GM19239 (cell line): ENCODE measurements at regions not wholly inside any gene's neighbourhood (a gene's known extent, or its start where the extent isn't known, plus 50 kb on each side); places are given as distances from the start of the nearest gene placed in this dataset.
"Not testable (repeated sequence)": the region's sequence is repeated elsewhere in the genome, so short reads cannot be mapped to it uniquely, and the experiment has no call there.

Source experiments
- DNase-seq: peaks from one replicate; pipeline ENCODE4 v3.0.0; 2011; ENCODE audit warnings: low spot score; ENCODE audit not compliant: insufficient read length
- FAIRE-seq: peaks from 2 replicates; lab custom pipeline; 2011; peaks lifted over from hg19 to GRCh38; lab: Jason Lieb, UNC

DNA sequence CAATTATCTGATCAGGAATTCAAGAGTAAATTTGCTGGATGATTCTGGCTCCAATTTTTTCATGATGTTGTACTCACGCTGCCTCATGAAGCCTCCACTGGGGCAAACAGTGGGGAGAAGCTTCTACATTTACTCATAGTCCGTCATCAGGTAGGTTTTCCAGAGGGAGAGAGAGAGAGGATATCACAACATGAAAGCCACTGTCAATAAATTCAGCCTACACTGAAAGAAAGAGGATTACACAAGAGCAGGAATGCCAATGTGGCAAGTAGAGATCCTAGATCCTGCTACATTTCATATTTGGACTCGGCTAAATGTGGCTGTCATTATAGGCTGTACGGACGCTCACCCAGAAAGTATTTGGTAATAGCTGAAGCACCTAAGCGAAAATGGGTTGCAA is 819.9 kb downstream of the BRINP3 start:
- no peak for FAIRE-seq
- DNase-seq, result no peak

DNA sequence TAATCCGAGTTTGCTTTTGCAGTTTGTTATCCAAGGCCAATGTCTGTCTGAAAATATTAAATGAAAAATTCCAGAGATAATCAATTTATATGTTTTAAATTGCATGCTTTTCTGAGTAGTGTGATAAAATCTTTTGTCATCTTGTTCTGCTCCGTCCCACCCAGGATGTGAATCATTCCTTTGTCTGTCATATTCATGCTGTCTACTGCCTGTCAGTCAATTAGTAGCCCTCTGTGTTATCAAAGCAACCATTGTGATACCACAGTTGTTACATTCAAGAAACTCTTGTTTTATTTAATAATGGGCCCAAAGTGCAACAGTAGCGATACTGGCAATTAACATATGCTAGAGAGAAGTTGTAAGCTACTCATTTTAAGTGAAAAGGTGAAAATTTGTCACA is 819.3 kb downstream of the BRINP3 start:
- FAIRE-seq (no peak), DNase-seq (no peak)

DNA sequence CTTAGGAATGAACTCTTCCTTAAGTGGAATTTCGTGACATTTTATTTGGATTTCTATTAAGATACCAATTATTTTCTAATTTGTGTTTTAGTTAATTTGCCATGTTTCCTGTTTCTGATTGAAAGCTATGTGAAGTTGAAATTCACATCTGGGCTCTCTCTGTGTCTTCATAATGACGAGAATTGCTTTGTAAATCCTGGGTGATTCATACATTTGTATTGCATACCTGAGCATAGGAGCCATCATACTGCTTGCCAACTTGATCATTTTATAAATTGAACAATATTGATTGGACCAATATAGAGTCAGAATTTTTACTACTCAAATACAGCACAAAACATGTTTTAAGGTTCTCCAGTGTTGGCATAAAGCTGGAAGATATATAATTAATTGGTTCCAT is 817.9 kb downstream of the BRINP3 start:
- FAIRE-seq (no peak), DNase-seq (no peak)

- no peak for FAIRE-seq
- DNase-seq, result no peak
These were observed 815.5 kb downstream of the BRINP3 start for GRCh38 chr1:189662190-189662589.

DNA sequence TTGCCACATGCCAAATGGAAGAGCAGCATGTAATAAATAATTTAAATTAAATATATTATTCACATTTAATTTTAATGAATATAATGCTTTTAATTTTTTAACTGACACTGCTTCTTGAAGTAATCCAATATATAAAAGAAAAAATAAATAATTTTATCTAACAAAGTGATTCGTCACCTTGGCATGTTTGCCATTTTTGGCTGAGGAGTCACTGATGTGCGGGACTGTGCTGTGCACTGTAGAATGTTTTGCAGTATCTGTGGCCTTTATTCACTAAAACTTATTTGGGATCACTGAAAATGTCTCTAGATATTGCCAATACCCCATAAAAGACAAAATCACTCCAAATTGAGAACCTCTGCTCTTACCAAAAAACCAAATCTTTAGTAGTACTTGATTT is 807.8 kb downstream of the BRINP3 start:
- DNase-seq, result no peak

GRCh38 chr1:189673217-189673616 is 804.4 kb downstream of the BRINP3 start:
- FAIRE-seq (no peak), DNase-seq (no peak)

More for the DNA sequence above, 807.8 kb downstream of the BRINP3 start:
- no peak for FAIRE-seq

- no peak for DNase-seq
- no peak for FAIRE-seq
These were observed 801.9 kb downstream of the BRINP3 start for GRCh38 chr1:189675712-189676244.

- FAIRE-seq (no peak), DNase-seq (no peak)
These were observed 798.9 kb downstream of the BRINP3 start for GRCh38 chr1:189678779-189679178.

- DNase-seq (no peak), FAIRE-seq (no peak)
These were observed 796.3 kb downstream of the BRINP3 start for GRCh38 chr1:189681252-189681919.

- no peak for DNase-seq
- FAIRE-seq, result no peak
These were observed 795.1 kb downstream of the BRINP3 start for GRCh38 chr1:189682591-189682990.

GRCh38 chr1:189686288-189686687 is 791.4 kb downstream of the BRINP3 start:
- FAIRE-seq, result no peak

DNA sequence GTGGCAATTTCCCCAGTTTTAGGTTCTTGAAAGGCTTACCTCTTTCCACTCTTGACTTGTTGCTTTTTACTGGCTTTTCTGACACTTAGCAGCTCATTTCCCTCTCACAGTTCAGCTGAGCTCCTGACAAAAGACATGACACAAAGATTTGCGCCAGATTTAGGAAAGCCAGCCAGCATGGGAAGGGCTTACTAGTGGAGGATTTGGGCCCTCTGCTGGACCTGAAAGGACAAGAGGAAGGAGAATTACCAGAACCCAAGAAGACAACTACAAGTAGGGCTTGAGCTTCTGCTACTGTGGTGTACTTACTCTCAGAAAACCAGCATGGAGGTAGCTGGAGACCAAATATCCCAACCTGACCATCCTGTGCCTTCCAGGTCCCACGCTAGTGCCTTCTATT is 784.5 kb downstream of the BRINP3 start:
- FAIRE-seq (no peak), DNase-seq (no peak)

More at GRCh38 chr1:189686288-189686687, 791.4 kb downstream of the BRINP3 start:
- no peak for DNase-seq

DNA sequence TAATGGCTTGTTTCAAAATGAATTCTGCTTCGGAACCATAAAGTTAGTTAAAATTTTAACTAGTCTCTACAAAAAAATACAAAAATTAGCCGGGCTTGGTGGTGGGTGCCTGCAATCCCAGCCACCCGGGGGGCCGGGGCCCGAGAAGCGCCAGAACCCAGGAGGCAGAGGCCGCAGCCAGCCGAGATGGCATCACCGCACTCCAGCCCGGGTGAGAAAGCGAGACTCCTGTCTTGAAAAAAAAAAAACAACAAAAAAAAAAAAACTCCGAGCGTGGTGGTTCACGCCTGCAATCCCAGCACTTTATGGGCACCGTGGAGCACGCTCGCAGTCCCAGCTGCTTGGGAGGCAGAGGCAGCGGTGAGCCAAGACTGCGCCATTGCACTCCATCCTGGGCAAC is 781.4 kb downstream of the BRINP3 start:
- FAIRE-seq (no peak), DNase-seq (no peak)

GRCh38 chr1:189697113-189697512 is 780.6 kb downstream of the BRINP3 start:
- DNase-seq (no peak), FAIRE-seq (no peak)

DNA sequence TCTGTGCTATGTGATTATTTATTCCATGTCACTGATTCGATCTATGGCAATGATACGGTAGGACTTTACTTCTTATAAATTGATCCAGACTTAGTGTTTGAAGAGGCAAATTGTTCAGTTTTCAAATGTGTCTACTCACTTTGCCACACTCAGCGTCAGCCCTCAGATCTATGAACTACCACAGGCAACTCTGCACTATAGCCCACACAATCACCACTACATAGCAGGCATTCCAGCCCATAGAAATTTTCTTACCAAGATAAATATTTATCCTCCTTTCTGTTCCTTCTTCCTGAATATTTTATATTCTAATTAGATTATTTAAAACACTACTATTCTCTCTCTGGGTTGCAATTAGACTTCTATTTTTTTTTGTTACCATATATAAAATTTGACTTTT is 776.1 kb downstream of the BRINP3 start:
- FAIRE-seq (no peak), DNase-seq (no peak)

DNA sequence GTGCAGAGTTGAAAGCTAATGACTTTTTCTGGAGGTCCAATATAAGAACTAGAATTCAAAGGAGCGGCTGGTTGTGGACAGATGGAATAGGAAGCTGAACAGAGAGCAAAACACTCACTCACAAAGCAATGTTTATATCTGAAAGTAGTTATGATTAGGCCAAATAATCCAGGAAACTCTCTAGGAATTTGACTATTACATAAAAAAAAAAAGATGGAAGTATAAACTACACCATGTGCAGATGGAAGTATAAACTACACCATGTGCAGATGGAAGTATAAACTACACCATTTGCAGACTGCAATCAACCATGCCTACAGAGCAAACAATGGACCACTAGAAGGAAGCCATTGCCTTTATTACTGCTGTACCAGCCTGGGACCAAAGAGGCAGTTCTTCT is 771.1 kb downstream of the BRINP3 start:
- no peak for FAIRE-seq

GRCh38 chr1:189708674-189709073 is 769.0 kb downstream of the BRINP3 start:
- FAIRE-seq, result no peak
- no peak for DNase-seq

More for the DNA sequence above, 771.1 kb downstream of the BRINP3 start:
- no peak for DNase-seq

DNA sequence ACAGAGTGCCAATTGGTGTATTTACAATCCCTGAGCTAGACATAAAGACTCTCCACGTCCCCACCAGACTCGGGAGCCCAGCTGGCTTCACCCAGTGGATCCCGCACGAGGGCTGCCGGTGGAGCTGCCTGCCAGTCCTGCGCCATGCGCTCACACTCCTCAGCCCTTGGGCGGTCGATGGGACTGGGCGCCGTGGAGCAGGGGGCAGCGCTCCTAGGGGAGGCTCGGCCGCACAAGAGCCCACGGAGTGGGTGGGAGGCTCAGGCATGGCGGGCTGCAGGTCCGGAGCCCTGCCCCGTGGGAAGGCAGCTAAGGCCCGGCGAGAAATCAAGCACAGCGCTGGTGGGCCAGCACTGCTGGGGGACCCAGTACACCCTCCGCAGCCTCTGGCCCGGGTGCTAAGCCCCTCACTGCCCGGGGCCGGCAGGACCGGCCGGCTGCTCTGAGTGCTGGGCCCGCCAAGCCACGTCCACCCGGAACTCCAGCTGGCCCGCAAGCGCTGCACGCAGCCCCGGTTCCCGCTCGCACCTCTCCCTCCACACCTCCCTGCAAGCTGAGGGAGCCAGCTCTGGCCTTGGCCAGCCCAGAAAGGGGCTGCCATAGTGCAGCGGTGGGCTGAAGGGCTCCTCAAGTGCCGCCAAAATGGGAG is 759.4 kb downstream of the BRINP3 start:
- DNase-seq, FAIRE-seq: not testable (repeated sequence)

DNA sequence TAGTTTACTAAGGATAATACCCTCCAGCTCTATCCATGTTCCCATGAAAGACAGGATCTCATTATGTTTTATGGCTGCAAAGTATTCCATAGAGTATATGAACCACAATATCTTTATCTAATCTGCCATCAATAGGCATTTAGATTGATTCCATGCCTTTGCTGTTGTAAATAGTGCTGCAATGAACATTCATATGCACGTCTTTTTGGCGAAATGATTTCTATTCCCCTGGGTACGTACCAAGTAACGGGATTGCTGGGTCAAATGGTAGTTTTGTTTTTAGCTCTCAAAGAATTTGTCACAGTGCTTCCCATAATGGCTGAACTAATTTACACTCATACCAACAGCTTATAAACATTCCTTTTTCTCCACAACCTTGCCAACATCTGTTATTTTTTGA is 750.9 kb downstream of the BRINP3 start:
- no peak for DNase-seq
- no peak for FAIRE-seq

- DNase-seq (no peak), FAIRE-seq (no peak)
These were observed 726.4 kb downstream of the BRINP3 start for GRCh38 chr1:189751311-189751710.

- no peak for DNase-seq
- FAIRE-seq, result no peak
These were observed 725.1 kb downstream of the BRINP3 start for GRCh38 chr1:189752461-189752995.
